K562 (cell line): ENCODE measurements at regions not wholly inside any gene's neighbourhood (a gene's known extent, or its start where the extent isn't known, plus 50 kb on each side); places are given as distances from the start of the nearest gene placed in this dataset.

ENCODE experiments used
- ATAC-seq: fragments of 200-7000 bp; cut with Tn5 transposase; 3 replicates; pipeline ENCODE4 v1.9.1; 2020; ENCODE audit warnings: moderate library complexity
- BruUV-seq: library from RNA; stranded (reverse); fragments of 400-500 nt; replicated peaks from 2 replicates; lab custom pipeline; 2021; lab: Mats Ljungman, UMichigan
- CTCF ChIA-PET: fragments of 300-600 bp; formaldehyde crosslinking; extraction: SDS; loops from one replicate; lab custom pipeline; 2021; ENCODE audit warnings: low intra/inter-chr PET ratio; lab: Yijun Ruan, JAX
- POLR2A ChIA-PET: fragments of 300-600, 350-650 bp; sonication (Branson Sonifier 250); formaldehyde crosslinking; extraction: SDS; loops from one replicate; lab custom pipeline; 2021; ENCODE audit warnings: antibody characterized with exemption, inconsistent platforms; lab: Yijun Ruan, JAX
- DNase-seq, 4 experiments: peaks; one replicate each; pipeline versions ENCODE4 v3.0.0 to v3.0.0-alpha.2; 2011 to 2018; ENCODE audit warnings: low spot score in 3 of 4, mixed read lengths in 3 of 4; ENCODE audit errors: extremely low read depth in 1 of 4
- FAIRE-seq: peaks from 2 replicates; lab custom pipeline; 2011; peaks lifted over from hg19 to GRCh38; lab: Jason Lieb, UNC
- H2AFZ ChIP-seq: 2 replicates; pipeline ENCODE4 v1.6.0; 2011; ENCODE audit warnings: low read depth, low read length, control low read depth, inconsistent platforms
- H3K27ac ChIP-seq: fragments of 200-600 bp; 3 replicates; pipeline ENCODE4 v1.8.0; 2011; ENCODE audit warnings: low read depth, mild to moderate bottlenecking, control low read depth, inconsistent platforms, low read length, moderate library complexity, mixed read lengths; ENCODE audit errors: extremely low read depth
- H3K27me3 ChIP-seq, 2 experiments: fragments of 300-600 bp in 1 of 2; 2 replicates in 1 of 2; 3 replicates in 1 of 2; pipeline versions ENCODE4 v1.6.0 to v1.8.0; 2011; ENCODE audit warnings: inconsistent platforms in 2 of 2, low read length in 2 of 2, mild to moderate bottlenecking in 1 of 2, mixed read lengths in 1 of 2, moderate library complexity in 1 of 2; ENCODE audit not compliant: control insufficient read depth in 2 of 2, insufficient read depth in 2 of 2
- H3K36me3 ChIP-seq: fragments of 300-600 bp; 3 replicates; pipeline ENCODE4 v1.8.0; 2011; ENCODE audit warnings: mild to moderate bottlenecking, low read length, inconsistent platforms; ENCODE audit not compliant: control insufficient read depth, insufficient read depth
- H3K4me1 ChIP-seq, 2 experiments: fragments of 200-600 bp in 1 of 2; replicated peaks in 1 of 2; 2 replicates in 1 of 2; 3 replicates in 1 of 2; pipeline versions ENCODE4 v1.5.1 to v1.8.0; 2011; ENCODE audit warnings: inconsistent platforms in 2 of 2, low read length in 2 of 2, mild to moderate bottlenecking in 1 of 2, mixed read lengths in 1 of 2, moderate library complexity in 1 of 2; ENCODE audit not compliant: control insufficient read depth in 2 of 2, insufficient read depth in 2 of 2
- H3K4me2 ChIP-seq: 2 replicates; pipeline ENCODE4 v1.6.1; 2011; ENCODE audit warnings: low read length, control low read depth, inconsistent platforms, mixed read lengths; ENCODE audit not compliant: insufficient read depth
- H3K4me3 ChIP-seq: fragments of 200-600 bp; sonication (generic), shearing (Covaris generic); 2 replicates; pipeline ENCODE4 v1.5.1; 2016; ENCODE audit warnings: control low read depth, inconsistent platforms
- H3K79me2 ChIP-seq: fragments of 200-600 bp; 3 replicates; pipeline ENCODE4 v1.8.0; 2011; ENCODE audit warnings: low read length, inconsistent platforms; ENCODE audit not compliant: control insufficient read depth, insufficient read depth
- H3K9ac ChIP-seq, 2 experiments: 2 replicates each; pipeline versions ENCODE4 v1.6.0 to v1.6.1; 2011; ENCODE audit warnings: low read depth in 2 of 2, low read length in 2 of 2, control low read depth in 1 of 2, inconsistent platforms in 1 of 2, mild to moderate bottlenecking in 1 of 2, mixed read lengths in 1 of 2; ENCODE audit not compliant: insufficient read depth in 1 of 2
- H3K9me1 ChIP-seq: one replicate; pipeline ENCODE4 v1.6.0; 2011; ENCODE audit warnings: inconsistent platforms, mild to moderate bottlenecking, low read length, moderate library complexity; ENCODE audit not compliant: control insufficient read depth, insufficient read depth
- H3K9me3 ChIP-seq: replicated peaks from 2 replicates; pipeline ENCODE4 v1.5.1; 2011; ENCODE audit warnings: low read depth, low read length, inconsistent platforms; ENCODE audit not compliant: control insufficient read depth, insufficient read depth
- H4K20me1 ChIP-seq: replicated peaks from 2 replicates; pipeline ENCODE4 v1.6.1; 2011; ENCODE audit warnings: low read length, inconsistent platforms, mixed read lengths; ENCODE audit not compliant: control insufficient read depth, insufficient read depth
- CHD4 ChIP-seq: fragments of 200-600 bp; sonication (generic); IDR thresholded peaks from 3 replicates; pipeline ENCODE4 v1.6.1; 2012; ENCODE audit warnings: low read depth, mild to moderate bottlenecking, mixed read lengths, low read length, inconsistent platforms; ENCODE audit not compliant: insufficient read depth, insufficient replicate concordance, poor library complexity, severe bottlenecking
- CREB1 ChIP-seq, 2 experiments: sonication (generic) in 1 of 2; formaldehyde crosslinking in 1 of 2; IDR thresholded peaks; 2 replicates each; pipeline versions ENCODE4 v1.6.1 to v1.8.0; 2012 to 2022; ENCODE audit warnings: inconsistent platforms in 1 of 2, mild to moderate bottlenecking in 1 of 2, missing genetic modification reagents in 1 of 2, moderate library complexity in 1 of 2
- FOXJ2 ChIP-seq: fragments of 200-800 bp; sonication (Bioruptor generic); IDR thresholded peaks from 2 replicates; pipeline ENCODE4 v1.6.1; 2016; ENCODE audit warnings: missing genetic modification characterization, missing compliant biosample characterization
- FUS ChIP-seq: fragments of 200-400 bp; formaldehyde crosslinking; optimal IDR thresholded peaks from 2 replicates; pipeline ENCODE3; 2017; ENCODE audit warnings: low read depth, low read length
- PCBP2 ChIP-seq: fragments of 200-400 bp; formaldehyde crosslinking; IDR thresholded peaks from 2 replicates; pipeline ENCODE4 v1.6.1; 2018; ENCODE audit warnings: low read length, low read depth, mild to moderate bottlenecking, moderate library complexity; ENCODE audit not compliant: poor library complexity, severe bottlenecking
- ZNF24 ChIP-seq: fragments of 450-650 bp; IDR thresholded peaks from 2 replicates; pipeline ENCODE4 v1.6.1; 2016
- ZNF561 ChIP-seq: fragments of 450-650 bp; formaldehyde crosslinking; conservative IDR thresholded peaks from 2 replicates; pipeline ENCODE4 v1.4.0; 2020; ENCODE audit warnings: mild to moderate bottlenecking, moderate library complexity
- WGBS: fragments of 100-300 bp; shearing (Covaris generic); methylation state at CpG from one replicate; pipeline ENCODE4 v1.1.6; 2016; ENCODE audit warnings: low coverage, mixed read lengths; ENCODE audit not compliant: insufficient coverage; ENCODE audit errors: missing lambda C conversion rate; 5-methylcytosine and 5-hydroxymethylcytosine counted together
- in situ Hi-C: fragments of 300-500 bp; cut with MboI; formaldehyde crosslinking; loops from 4 replicates; pipeline ENCODE4 v1.15.0; 2018; ENCODE audit warnings: inconsistent platforms, mixed read lengths
- intact Hi-C: fragments of 100-400 bp; cut with micrococcal nuclease; formaldehyde crosslinking; loops from 2 replicates; pipeline ENCODE4 v1.14.2; 2022

- TF ChIP-seq CREB1 (IDR thresholded peaks at IDR 0.05) = no peak
- no peak for TF ChIP-seq CREB1 (CRISPR knock-in tag; IDR thresholded peaks at IDR 0.05)
- no peak for TF ChIP-seq CHD4
- TF ChIP-seq, all 486 proteins: peak for 0
Observed at GRCh38 chr20:55855052-55855451, 150.3 kb downstream of the CBLN4 start (continued).

- Histone ChIP-seq H3K27me3 (no peaks in the 10 kb centered on the region), H3K4me2 (no peak overlapping the region), H3K4me3 (no peak overlapping the region), H3K79me2 (no peaks in the 10 kb centered on the region), H3K9me1 (no peaks in the 10 kb centered on the region), H3K36me3 (no peaks in the 10 kb centered on the region), H3K27ac (no peak overlapping the region), H3K9me3 (no peaks in the 10 kb centered on the region; the same call in 1 of the 2 replicates), H3K9ac (no peak overlapping the region)
- BruUV-seq = no TSS peak
- WGBS = 0% methylated on average over 4 of the region's 4 CpGs
- FAIRE-seq (no peak), DNase-seq (no peak)
- in situ Hi-C loops = no loop called here
- POLR2A ChIA-PET = no interaction called here
- TF ChIP-seq FOXJ2 (tag) (no peak), PCBP2 (no peak), ZNF561 (CRISPR knock-in tag) (no peak), ZNF24 (no peak), FUS (no peak)
- TF ChIP-seq, all 486 proteins: peak for 0
- Histone ChIP-seq H4K20me1 (no peaks in the 10 kb centered on the region), H3K4me1 (no peaks in the 10 kb centered on the region), H2AFZ (no peak overlapping the region)
- no peak for ATAC-seq
- CTCF ChIA-PET = no interaction called here
- intact Hi-C loops = no loop called here
Observed at GRCh38 chr20:55830121-55830827, 175.0 kb downstream of the CBLN4 start.
